Pulmonary artery endothelial cell (primary cell): ENCODE measurements at regions not wholly inside any gene's neighbourhood (a gene's known extent, or its start where the extent isn't known, plus 50 kb on each side); places are given as distances from the start of the nearest gene placed in this dataset.
"Not testable (repeated sequence)": the region's sequence is repeated elsewhere in the genome, so short reads cannot be mapped to it uniquely, and the experiment has no call there.

Experiments used
- DNase-seq: peaks from one replicate; pipeline ENCODE4 v3.0.0-alpha.2; 2011; ENCODE audit warnings: low read depth, low spot score

DNA sequence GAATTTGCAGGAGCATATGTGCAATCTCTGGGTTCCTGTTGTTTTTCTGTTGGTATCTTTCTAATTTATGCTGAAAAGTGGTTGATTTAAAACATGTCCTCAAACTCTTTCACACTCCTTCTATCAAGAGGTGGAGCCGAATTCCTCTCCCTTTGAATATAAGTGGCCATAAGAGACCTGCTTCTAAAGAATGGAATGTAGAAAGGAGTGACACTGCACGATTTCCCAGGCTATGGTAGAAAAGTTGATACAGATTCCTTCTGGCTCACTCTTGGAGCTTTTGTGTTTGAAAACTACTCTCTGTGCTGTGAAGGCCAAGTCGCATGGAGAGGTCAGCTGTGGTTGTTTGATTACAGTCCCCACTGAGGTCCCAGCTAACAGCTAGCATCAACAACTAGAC, 613.2 kb downstream of the ETNK1 start:
- DNase-seq: no peak

DNA sequence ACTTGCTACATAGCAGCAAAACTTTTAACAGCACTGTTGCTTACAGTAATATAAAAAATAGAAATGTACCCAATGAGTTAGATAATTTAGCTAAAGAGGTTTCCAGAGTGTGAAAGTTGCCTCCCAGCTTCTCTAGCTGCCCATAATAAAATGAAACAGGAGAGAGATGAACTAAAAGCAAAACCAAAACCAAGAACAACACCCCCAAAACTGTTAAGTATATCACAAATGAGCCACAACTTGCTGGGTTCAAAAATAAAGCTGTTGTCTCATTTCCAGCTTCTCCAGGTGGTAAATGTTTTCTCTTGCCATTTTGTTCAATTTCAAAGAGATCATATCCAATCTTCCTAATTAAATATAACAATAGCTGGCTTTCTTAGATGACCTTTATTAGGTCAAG, 614.0 kb downstream of the ETNK1 start:
- DNase-seq: no peak

DNA sequence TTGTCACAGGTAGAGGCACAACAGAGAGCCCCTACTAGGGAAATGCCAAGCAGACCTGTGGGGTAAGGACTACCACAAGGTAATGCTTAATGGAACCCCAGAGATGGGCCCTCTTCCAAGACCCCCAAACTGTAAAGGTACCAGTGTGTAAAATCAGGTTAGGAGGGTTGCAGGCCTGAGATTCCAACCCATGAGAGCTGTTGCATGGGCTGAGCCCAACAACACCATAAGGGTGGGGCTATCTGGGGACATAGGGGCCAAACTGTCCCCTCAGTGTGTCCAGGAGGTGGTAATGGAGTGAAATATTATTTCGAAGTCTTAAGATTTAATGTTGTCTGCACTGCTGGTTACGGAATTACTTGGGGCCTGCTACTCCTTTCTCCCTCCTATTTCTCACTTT, 620.2 kb downstream of the ETNK1 start:
- DNase-seq: no peak

DNA sequence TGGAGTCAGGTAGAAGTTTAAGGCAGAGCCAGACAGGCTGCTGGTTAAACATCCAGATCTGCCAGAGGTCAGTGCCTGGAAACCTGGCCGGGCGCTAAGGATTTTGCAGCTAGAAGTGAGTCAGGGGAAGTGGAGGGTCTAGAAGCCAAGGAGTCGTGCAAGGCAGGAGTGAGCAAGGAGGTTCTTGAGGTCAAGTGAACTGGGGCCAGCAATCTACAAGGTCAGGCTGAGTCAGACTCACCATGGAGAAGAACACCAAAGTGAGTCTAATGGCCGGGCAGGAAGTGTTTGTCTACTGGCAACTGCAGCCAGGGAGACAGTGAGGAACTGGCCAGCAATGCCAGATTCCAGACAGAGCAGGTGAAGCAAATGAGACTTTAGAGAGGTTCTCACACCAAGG, 628.2 kb downstream of the ETNK1 start:
- DNase-seq: no peak

DNA sequence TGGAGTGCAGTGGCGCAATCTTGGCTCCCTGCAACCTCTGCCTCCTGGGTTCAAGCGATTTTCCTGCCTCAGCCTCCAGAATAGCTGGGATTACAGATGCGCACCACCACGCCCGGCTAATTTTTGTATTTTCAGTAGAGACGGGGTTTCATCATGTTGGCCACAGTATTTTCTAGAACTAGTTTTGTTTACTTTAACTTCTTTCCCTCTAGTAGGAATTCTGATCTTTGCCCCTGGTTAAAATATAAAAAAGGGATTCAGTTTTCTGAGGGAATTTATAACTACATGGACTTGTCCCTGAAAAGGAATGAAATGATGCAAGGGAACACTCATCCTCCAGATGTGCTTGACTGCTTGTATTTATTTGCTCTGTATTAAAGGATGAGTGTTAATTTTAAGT, 628.9 kb downstream of the ETNK1 start:
- DNase-seq: not testable (repeated sequence)

DNA sequence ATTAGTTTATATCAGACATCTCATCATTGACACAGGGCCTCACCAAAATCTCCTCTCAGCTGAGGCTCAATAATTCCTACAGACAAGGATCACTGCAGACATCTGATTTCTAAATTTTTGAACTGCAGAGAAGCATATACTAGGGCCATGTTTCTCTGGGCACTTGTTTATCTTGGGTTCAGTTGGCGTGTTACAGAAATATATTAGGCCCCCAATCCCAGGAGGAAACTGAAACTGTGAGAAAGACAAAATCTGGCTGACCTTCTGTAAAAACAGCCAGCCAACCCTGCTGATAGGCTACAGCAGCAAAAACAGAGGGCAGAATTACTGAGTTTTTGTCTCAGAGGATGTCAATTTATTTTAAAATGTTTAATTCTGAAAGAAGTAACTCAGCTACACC, 634.6 kb downstream of the ETNK1 start:
- DNase-seq: no peak

DNA sequence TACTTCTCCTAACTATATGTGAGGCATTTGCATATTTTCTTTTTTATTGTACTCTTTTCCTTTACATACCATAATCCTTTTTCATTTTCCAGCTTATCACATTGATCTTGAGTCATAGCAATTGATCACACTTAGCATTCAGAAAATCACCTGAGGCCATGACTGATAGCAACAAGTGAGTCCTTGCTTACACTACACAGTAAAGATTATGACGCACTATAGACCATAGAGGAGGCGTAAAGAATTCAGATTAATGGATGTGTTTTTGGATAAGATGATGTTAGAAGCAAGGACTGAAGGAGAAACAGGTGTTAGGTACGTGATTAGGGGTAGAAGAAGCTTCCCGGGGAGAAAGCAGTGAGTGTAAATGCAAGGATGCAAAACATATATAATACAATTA, 637.7 kb downstream of the ETNK1 start:
- no peak for DNase-seq

DNA sequence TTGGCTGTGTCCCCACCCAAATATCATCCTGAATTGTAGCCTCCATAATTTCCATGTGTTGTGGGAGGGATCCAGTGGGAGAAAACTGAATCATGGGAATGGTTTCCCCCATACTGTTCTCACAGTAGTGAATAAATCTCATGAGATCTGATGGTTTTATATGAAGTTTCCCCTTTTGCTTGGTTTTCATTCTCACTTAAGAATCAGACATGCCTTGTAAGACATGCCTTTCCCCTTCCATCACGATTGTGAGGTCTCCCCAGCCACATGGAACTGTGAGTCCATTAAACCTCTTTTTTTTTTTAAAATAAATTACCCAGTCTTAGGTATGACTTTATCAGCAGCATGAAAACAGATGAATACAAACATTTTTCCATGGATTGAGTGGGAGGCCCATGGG, 652.9 kb downstream of the ETNK1 start:
- DNase-seq: no peak

DNA sequence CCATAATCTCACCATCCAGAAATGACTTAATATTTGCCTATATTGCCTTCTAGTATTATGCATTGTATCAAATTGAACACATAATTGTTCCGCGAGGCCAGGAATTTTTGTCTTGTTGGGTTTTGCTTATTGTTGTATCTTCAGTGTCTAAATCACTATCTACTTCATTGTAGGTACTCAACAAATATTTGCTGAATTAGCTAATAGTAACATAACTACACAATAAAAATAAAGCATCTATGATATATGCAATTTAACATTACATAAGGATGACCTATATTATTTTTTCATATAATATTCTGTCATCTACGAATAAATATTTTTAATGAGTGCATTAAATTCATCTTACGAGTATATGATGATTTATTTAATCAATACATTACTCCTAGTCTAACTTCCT, 656.3 kb downstream of the ETNK1 start:
- no peak for DNase-seq

DNA sequence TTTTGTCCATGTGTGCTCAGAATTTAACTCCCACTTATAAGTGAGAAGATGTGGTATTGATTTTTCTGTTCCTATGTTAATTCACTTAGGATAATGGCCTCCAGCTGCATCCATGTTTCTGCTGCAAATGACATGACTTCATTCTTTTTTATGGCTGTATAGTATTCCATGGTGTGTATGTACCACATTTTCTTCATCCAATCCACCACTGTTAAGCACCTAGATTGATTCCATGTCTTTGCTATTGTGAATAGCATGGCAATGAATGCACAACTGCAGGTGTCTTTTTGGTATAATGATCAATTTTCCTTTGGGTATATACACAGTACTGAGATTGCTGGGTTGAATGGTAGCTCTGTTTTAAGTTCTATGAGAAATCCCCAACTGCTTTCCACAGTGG, 657.7 kb downstream of the ETNK1 start:
- no peak for DNase-seq

DNA sequence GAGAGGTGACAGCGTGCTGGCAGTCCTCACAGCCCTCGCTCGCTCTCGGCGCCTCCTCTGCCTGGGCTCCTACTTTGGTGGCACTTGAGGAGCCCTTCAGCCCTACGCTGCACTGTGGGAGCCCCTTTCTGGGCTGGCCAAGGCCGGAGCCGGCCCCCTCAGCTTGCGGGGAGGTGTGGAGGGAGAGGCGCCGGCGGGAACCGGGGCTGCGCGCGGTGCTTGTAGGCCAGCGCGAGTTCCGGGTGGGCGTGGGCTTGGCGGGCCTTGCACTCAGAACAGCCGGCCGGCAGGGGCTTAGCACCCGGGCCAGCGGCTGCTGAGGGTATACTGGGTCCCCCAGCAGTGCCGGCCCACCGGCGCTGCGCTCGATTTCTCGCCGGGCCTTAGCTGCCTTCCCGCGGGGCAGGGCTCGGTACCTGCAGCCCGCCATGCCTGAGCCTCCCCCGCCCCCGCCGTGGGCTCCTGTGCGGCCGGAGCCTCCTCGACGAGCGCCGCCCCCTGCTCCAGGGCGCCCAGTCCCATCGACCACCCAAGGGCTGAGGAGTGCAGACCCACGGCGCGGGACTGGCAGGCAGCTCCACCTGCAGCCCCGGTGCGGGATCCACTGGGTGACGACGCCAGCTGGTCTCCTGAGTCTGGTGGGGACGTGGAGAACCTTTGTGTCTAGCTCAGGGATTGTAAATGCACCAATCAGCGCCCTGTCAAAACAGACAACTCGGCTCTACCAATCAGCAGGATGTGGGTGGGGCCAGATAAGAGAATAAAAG, 661.0 kb downstream of the ETNK1 start:
- not testable (repeated sequence) for DNase-seq

DNA sequence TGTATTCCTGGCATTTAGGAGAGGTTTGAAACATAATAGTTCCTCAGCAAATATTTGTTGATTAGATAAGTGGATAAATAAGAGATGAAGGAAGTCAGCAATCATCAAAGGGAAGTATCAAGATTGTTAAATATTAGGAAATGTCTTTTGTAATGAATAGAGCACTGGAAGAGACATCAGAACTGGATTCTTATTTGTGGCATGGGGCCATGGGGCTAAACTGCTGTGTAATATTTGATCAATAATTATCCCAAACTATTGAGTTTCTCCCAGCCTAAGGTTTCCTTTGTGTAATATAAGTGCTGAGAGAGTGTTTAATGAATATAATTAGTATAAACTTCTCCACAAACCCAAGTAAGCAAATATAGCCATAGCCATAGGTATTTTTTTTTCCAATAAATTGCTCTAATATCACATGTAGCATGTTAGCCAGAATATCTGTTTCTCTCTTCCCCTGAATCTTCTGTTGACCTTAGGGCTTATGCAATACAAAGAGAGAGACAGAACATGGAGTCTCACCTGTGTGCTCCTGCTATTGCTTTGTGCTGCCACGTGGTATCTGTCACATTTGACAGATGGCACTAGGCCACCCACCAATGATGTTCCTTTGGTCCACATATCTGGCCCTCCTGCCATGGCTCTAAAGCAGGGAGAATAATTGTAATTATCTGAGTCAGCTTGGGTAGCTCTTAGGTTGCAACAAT, 658.7 kb downstream of the SOX5 start:
- no peak for DNase-seq

DNA sequence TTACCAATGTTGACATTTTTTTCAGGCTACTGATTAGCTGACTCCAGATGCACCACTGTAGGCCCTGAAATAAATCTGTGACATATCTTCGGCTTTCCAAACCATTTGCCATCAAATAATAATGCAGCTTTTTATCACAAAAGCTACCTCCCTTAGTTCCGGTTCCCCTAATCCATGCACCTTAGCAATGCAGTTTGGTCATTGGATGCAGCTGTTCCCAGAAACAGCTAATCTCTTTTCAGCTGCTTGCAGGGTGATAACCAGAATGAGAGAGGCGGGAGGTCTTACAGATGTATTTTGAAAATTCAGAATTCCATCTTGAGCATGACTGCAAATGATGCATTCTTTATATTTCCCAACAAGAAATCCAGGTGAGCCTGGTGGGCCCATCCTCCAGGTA, 646.2 kb downstream of the SOX5 start:
- DNase-seq: no peak

DNA sequence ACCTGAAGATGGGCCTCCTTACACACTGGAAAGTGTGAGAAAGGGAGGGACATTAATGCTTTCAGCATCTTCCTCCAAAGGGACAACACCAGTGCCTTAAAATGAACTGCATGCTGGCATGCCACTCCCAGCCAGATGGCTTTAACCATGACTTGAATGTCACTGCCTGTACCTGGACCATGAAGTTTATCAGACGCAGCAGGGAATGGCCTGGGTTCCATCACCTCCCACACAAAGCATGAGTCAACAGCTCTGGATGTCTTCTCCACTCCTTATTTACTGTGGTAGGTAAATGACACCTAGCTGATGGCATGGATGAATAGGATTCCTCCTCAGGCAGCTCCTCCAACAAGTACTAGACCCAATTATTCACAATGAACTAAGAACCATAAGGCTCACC, 645.6 kb downstream of the SOX5 start:
- DNase-seq: no peak

DNA sequence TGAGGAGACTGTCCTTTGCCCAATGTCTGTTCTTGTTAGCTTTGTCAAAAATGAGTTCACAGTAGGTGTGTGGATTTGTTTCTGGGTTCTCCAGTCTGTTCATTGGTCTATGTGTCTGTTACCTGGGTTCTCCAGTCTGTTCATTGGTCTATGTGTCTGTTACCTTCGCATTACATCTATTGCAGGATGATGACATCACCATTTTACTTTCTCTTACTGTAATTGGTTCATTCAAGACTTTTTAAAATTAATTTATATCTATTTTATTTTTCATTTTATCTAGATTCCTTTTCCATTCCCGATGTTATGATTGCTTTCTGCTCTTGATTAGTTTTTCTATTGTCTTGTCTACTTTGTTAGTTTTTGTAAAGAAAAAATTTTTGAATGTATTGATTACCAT, 615.5 kb downstream of the SOX5 start:
- DNase-seq: no peak

DNA sequence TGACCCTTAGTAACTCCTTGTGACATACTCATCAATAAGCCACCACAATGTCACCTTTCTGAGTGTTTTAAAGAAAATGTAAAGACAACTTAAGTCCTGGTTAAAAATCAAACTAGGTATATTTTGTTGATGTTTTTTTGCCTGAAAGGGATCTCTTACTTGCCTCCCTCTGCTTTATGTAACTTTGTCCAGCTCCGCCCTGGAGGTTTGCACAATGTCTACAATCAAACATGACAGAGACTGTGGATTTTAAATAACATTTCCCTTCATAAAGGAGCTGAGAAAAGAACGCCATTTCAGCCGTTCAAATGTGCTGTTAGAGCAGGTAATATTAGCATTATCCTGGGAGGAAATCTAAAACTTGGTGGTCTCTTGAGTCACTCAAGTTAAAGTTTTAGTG, 613.9 kb downstream of the SOX5 start:
- DNase-seq: no peak

DNA sequence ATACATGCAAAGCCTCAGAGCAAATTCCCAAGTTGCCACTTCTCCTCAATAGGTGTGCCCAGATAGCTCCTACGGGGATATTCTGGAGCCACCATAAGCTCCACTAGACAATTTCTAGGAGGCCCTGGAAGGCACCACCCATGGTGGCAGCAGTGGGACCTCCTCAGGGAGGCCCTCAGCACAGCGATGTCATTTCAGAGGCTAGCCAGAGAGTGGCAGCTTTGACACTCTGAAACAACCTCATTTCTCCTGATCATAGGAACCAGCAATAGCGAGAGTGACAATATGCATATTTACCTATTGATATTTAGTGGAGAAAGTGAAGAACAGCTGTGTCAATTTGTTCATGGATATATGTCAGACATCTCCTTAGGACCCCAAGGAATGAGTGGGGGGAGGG, 612.3 kb downstream of the SOX5 start:
- DNase-seq: no peak

DNA sequence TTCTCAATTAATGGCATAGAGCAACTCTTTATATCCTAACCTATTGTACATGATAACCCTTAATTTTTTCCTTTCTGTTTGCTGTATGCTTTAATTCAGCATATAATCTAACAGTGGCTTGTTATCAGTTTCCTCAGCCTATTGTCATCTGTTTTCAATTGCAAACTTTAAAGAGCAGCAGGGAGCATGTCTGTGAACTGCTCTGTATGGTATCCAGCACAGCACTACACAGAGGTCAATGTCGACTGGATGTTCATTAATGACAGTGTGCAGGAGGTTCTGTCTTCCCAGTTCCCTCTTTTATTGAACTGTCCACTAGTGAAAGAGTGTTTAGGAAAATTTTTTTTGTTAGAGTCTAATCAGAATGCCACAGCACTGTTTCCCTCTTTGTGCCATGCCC, 609.1 kb downstream of the SOX5 start:
- DNase-seq: no peak

DNA sequence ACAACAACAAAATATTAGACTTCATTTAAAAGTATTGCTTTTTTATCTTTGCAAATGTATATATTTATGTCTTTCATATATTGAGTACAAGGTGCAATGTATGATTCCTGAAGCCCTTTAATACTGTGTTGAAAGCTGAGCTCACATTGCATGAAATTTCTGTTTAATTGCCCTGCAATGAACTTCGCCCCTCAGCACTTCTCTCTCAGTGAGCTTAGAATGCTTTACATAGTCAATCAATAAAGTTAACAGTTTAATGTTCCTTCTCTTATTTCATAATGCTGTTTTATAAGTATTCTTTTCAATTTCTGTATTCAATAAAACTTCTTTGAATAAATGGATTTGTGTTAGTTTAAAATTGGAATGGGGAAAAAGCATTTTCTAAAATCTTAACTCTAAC, 607.1 kb downstream of the SOX5 start:
- DNase-seq: no peak

DNA sequence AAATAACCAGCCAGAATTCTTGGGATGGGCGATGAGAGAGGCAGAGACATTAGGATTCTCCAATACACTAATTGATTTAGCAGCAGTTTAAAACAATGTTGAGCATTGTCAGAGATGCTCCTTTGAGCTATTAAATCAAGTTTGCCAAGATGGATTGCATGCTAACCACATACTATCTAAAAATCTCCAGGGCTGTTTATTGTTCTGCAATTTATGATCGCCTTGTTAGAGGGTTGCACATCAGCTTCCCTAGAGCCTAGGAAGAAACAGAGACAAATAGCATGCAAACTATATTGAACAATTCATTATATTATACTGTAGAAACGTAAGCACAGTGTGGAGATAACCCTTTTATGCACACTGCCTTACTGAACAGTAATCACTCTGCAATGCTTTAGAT, 599.9 kb downstream of the SOX5 start:
- DNase-seq: no peak

DNA sequence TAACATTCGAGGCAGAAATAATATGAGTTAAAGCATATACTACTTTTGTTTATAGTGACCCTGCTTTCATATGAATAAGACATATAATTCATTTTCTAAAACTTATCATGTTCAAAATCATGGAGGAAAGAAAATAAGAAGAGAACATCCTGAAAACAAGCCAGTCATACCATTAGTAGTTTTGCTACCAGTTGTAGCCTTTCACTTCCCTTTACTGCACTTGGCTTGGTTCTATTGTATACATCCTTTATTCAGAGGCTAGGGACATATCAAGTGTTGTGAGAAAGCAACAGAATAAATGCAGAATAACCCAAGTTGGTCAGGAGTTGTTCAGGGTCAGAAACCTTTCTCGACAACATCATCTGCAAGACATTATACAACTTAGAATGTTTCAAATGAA, 598.7 kb downstream of the SOX5 start:
- DNase-seq: no peak

DNA sequence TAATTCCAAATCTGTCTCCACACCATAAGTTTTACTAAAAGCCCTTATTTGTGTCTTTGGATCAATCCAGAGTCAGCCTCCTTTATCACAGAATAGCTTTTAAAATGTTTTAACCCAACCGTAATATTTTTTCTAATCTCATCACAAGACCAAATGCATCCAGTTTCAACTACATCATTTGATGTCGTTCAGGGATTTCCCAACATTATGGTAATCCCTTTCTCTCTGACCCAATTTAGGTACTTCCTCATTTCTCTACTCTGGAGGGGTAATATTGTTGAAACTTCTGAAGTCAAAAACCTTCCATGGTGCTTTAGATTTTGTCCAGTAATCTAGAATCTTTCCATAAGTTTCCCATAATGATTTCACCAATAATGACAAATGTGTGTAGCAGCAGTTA, 596.8 kb downstream of the SOX5 start:
- no peak for DNase-seq

DNA sequence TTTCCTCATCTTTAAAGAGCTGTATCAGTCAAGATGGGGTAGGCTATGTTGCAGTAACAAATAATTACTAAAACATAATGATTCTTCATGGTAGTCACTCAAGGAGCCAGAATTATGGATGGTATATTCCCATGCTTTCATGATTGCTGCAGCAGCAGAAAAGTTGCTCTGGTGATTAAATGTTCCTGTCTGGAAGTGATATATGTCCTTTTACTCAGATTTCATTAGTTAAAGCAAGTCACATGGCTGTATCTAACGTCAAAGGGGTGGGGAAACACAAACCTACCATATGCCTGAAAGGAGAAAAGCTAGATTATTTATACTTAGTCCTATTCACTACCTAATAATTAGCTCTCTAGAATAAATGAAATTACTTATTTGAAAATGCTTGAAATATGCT, 594.7 kb downstream of the SOX5 start:
- no peak for DNase-seq
